Right lobe of liver (tissue), 6 donors: ENCODE measurements at regions not wholly inside any gene's neighbourhood (a gene's known extent, or its start where the extent isn't known, plus 50 kb on each side); places are given as distances from the start of the nearest gene placed in this dataset.

ENCODE experiments used
- ATAC-seq, 4 donors: fragments of 200-7000 bp; cut with Tn5 transposase; one replicate each; pipeline ENCODE4 v1.9.1; 2020; ENCODE audit warnings: mild to moderate bottlenecking in 4 of 4, moderate library complexity in 4 of 4
- DNase-seq, 3 donors: peaks; one replicate each; pipeline ENCODE4 v3.0.0-alpha.2; 2020
- H3K27ac ChIP-seq, 3 donors: fragments of 200-600 bp; one replicate each; pipeline ENCODE4 v1.8.0; 2022
- H3K27me3 ChIP-seq, 2 donors: fragments of 200-600 bp; one replicate each; pipeline ENCODE4 v1.8.0; 2022
- H3K36me3 ChIP-seq, 4 donors: fragments of 200-600 bp; sonication (generic) in 1 of 4; one replicate each; pipeline versions ENCODE4 v1.5.1 to v1.8.0; 2017 to 2022; ENCODE audit warnings: control low read depth in 1 of 4
- H3K4me1 ChIP-seq, 4 donors: fragments of 200-600 bp; sonication (generic) in 1 of 4; one replicate each; pipeline versions ENCODE4 v1.5.1 to v1.8.0; 2017 to 2022; ENCODE audit warnings: control low read depth in 1 of 4
- H3K4me3 ChIP-seq, 3 donors: fragments of 200-600 bp; one replicate each; pipeline ENCODE4 v1.8.0; 2022
- H3K9me3 ChIP-seq, 4 donors: fragments of 200-600 bp; sonication (generic) in 1 of 4; one replicate each; pipeline versions ENCODE4 v1.5.1 to v1.8.0; 2017 to 2022; ENCODE audit warnings: control low read depth in 1 of 4
- POLR2A ChIP-seq: fragments of 450-650 bp; IDR thresholded peaks from one replicate; pipeline ENCODE4 v1.6.1; 2017; ENCODE audit warnings: antibody characterized with exemption, mild to moderate bottlenecking
- WGBS: methylation state at CpG from one replicate; pipeline ENCODE4 v1.1.6; 2018; ENCODE audit warnings: low coverage, low lambda C conversion rate; ENCODE audit not compliant: insufficient coverage; ENCODE audit errors: missing lambda C conversion rate; 5-methylcytosine and 5-hydroxymethylcytosine counted together
- intact Hi-C, 2 donors: fragments of 100-400 bp; cut with DNase I; formaldehyde crosslinking; loops; one replicate each; pipeline versions ENCODE4 v1.11.2 to v1.14.1; 2022
- TF ChIP-seq, protein P1 (sequence below), 4 donors: fragments of 200-600 bp in 3 of 4; fragments of 450-650 bp in 1 of 4; IDR thresholded peaks; one replicate each; pipeline versions ENCODE4 v1.5.1 to v1.8.0; 2016 to 2022; ENCODE audit warnings: antibody characterized with exemption in 4 of 4, mild to moderate bottlenecking in 2 of 4
- donor health status: DM: no; HTN: yes; CAD: no.
- donor health status: DM: no; HTN: no; CAD: no.
- donor health status: DM: no; HTN: no; CAD: no.
- donor health status: DM: no; HTN: yes; CAD: no.
- donor health status: DM: no; HTN: yes; CAD: no.

DNA sequence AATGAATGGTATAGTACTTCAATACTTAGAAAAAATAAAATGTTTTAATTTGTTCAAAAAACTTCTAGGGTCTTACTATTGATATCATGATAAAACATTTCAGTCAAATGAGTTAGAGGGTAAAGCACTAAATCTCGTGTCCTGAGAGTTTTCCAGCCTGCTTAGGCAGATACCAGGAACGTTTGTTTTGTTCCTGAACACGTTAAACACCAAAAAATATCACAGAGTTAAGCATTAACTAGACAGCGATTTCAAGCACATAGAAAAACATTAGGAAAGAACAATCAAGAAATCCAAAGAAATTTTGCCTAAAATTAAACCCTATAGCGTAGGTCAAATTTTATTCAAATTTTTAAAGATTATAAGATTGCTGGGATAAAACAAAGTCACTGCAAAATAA, 204.6 kb upstream of the AGR3 start:
- ATAC-seq, result peak; percentile 90 to 93 (median 92)

GRCh38 chr7:17090751-17091150, 207.7 kb upstream of the AHR start:
- H3K36me3 ChIP-seq, result no peaks in the 10 kb centered on the region
- 76% methylated on average over 2 of the region's 2 CpGs for WGBS
- no peaks in the 10 kb centered on the region for H3K9me3 ChIP-seq
- no peak for DNase-seq
- TF ChIP-seq, protein P1, sequence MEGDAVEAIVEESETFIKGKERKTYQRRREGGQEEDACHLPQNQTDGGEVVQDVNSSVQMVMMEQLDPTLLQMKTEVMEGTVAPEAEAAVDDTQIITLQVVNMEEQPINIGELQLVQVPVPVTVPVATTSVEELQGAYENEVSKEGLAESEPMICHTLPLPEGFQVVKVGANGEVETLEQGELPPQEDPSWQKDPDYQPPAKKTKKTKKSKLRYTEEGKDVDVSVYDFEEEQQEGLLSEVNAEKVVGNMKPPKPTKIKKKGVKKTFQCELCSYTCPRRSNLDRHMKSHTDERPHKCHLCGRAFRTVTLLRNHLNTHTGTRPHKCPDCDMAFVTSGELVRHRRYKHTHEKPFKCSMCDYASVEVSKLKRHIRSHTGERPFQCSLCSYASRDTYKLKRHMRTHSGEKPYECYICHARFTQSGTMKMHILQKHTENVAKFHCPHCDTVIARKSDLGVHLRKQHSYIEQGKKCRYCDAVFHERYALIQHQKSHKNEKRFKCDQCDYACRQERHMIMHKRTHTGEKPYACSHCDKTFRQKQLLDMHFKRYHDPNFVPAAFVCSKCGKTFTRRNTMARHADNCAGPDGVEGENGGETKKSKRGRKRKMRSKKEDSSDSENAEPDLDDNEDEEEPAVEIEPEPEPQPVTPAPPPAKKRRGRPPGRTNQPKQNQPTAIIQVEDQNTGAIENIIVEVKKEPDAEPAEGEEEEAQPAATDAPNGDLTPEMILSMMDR (IDR thresholded peaks at IDR 0.05), result no peak
- TF ChIP-seq POLR2A, result no peak
- ATAC-seq, result no peak
- H3K4me3 ChIP-seq, result no peak overlapping the region
- peaks cover 0 to 10% (median 3%) of the 10 kb centered on the region in 4 donors for H3K4me1 ChIP-seq
- H3K27me3 ChIP-seq, result no peaks in the 10 kb centered on the region
- intact Hi-C loops, result no loop called here
- no peak overlapping the region for H3K27ac ChIP-seq

More for the DNA sequence above, 204.6 kb upstream of the AGR3 start:
- WGBS, result 34% methylated on average over 5 of the region's 5 CpGs
- H3K27me3 ChIP-seq, result no peaks in the 10 kb centered on the region
- intact Hi-C loops, result no loop called here
- H3K9me3 ChIP-seq, result no peaks in the 10 kb centered on the region
- no peak for DNase-seq
- TF ChIP-seq POLR2A, result peak; percentile 17
- TF ChIP-seq, protein P1 (IDR thresholded peaks at IDR 0.05), result no peak
- peaks cover 0 to 13% (median 3%) of the 10 kb centered on the region in 4 donors for H3K4me1 ChIP-seq
- H3K4me3 ChIP-seq, result no peak overlapping the region
- no peaks in the 10 kb centered on the region for H3K36me3 ChIP-seq
- H3K27ac ChIP-seq, result peak overlapping the region; percentile 41 to 80 (median 74)

DNA sequence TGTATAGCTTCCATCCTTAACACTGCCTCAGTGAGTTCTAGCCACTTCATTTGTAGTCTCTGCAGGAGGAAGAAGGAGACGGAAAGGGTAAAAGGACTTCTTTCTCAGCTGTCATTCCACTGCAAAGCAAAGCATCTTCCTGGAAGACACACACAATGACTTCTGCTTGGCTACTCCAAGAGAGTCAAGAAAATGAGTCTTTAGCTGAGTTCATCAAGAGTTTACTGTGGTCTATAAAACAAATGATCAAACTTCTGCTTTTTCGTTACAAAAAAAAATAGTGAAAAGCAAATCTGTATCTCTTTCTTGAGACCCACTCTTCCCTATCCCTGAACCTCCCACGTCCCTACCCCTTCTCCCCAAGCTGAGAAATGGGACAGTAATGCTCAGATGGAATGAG, 205.0 kb upstream of the AHR start:
- peaks cover 0 to 3% (median 0%) of the 10 kb centered on the region in 4 donors for H3K4me1 ChIP-seq
- no peaks in the 10 kb centered on the region for H3K9me3 ChIP-seq
- no peaks in the 10 kb centered on the region for H3K27me3 ChIP-seq
- 65% methylated on average over 3 of the region's 3 CpGs for WGBS
- H3K27ac ChIP-seq, result no peak overlapping the region
- no peaks in the 10 kb centered on the region for H3K36me3 ChIP-seq
- H3K4me3 ChIP-seq, result no peak overlapping the region
- intact Hi-C loops, result no loop called here
- ATAC-seq (peak in 1 of 4 donors; percentile 17), DNase-seq (no peak)
- TF ChIP-seq, protein P1 (IDR thresholded peaks at IDR 0.05), result no peak
- no peak for TF ChIP-seq POLR2A

GRCh38 chr7:17094963-17095574, 203.4 kb upstream of the AHR start:
- no peak for TF ChIP-seq POLR2A
- TF ChIP-seq, protein P1 (IDR thresholded peaks at IDR 0.05), result no peak
- WGBS, result 98% methylated on average over 4 of the region's 5 CpGs
- H3K4me1 ChIP-seq, result peaks cover 0 to 16% (median under 1%) of the 10 kb centered on the region in 4 donors
- no peak for DNase-seq
- no peak overlapping the region for H3K4me3 ChIP-seq
- no peaks in the 10 kb centered on the region for H3K36me3 ChIP-seq
- H3K27me3 ChIP-seq, result no peaks in the 10 kb centered on the region
- intact Hi-C loops, result no loop called here
- H3K9me3 ChIP-seq, result no peaks in the 10 kb centered on the region
- no peak overlapping the region for H3K27ac ChIP-seq
- no peak for ATAC-seq
